ENCODE measurements at regions not wholly inside any gene's neighbourhood (a gene's known extent, or its start where the extent isn't known, plus 50 kb on each side); places are given as distances from the start of the nearest gene placed in this dataset.
A peak's percentile ranks its signal among the peaks of the same experiment; 100 is the strongest.

DNA sequence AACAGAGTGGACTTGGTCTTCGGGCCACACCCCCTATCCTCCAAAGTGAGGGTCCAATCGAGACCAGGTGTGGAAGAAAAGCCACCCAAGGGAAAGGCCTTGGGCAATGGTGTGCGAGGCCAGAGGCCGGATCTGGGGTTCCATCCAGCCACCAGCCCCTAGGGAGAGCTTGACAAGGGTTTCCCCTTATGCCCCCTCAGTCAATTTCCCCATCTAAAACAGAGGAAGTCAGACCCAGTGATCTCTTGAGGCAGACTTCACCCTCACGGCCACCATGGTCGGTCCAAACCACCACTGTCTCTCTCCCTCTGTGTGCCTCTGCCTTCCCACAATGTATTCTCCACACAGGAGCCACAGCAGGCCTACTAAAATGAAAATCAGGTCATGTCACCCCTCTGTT lies 82.9 kb downstream of the C5orf15 start:
- Histone ChIP-seq H3K4me1 (peaks cover 36 to 100% (median 89%) of the 10 kb centered on the region in 10 experiments), H3K4me2 (peak overlapping the region; percentile 49 to 90 (median 81)), H4K20me1 (no peaks in the 10 kb centered on the region), H3K27me3 (no peaks in the 10 kb centered on the region), H3K4me3 (0 out of 20 replicates have a peak overlapping the region, but pooled peaks of 1 of the 10 experiments have one; percentile 20), H3K27ac (peak overlapping the region in 7 of 11 experiments; percentile 8 to 69 (median 55); a peak in 12 of 22 replicates), H3K9ac (peak overlapping the region in 2 of 11 experiments; percentile 8 to 23; a peak in 1 of 22 replicates), H3K9me3 (replicated peaks in 1 of 11) (no peaks in the 10 kb centered on the region), H3K36me3 (no peaks in the 10 kb centered on the region)
- no peak for TF ChIP-seq Cebpa-rat (IDR thresholded peaks at IDR 0.05)

DNA sequence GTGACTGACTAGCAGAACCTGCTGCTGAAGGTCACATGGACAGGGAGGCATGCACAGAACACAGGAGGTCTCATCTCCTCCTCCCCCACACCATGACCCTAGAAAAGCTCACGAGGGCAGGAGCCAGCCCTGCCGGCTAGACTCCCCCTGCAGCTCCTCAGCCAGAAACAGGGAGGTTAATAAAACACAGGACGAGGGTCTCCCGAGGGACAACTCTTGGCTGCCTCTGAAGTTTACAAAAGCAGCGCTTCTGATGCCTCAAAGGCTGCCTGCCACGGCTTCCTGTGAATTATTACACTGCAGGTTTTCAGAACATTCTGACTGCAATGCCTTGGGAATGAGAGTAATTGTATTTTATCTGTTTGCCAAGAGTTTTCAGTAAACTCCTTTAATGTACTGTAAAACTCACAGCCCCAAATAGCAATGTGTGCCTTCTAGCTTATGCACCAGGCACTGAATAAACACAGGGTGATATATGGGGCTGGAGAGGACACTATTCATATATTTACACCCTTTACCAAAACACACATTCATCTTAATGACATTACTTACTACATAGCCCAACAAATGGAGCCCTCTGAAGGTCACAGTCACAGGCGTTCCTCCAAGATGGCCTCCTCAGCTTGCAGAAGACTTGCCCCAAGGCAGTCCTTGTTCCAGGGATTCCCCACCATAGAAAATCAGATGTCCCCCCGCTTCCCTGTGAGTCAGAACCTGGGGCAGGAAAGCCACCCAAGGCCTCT lies 83.7 kb downstream of the C5orf15 start:
- Histone ChIP-seq H3K27ac (peak overlapping the region in 7 of 11 experiments; percentile 9 to 69 (median 55); a peak in 8 of 22 replicates), H3K4me3 (no peak overlapping the region), H3K36me3 (no peaks in the 10 kb centered on the region), H3K4me2 (peak overlapping the region; percentile 49 to 90 (median 81); a peak in 21 of 22 replicates), H3K9ac (peak overlapping the region in 4 of 11 experiments; percentile 0 to 34 (median 22); a peak in 6 of 22 replicates), H4K20me1 (no peaks in the 10 kb centered on the region), H3K9me3 (replicated peaks in 1 of 11) (no peaks in the 10 kb centered on the region), H3K27me3 (no peaks in the 10 kb centered on the region), H3K4me1 (peaks cover 30 to 100% (median 82%) of the 10 kb centered on the region in 10 experiments)
- TF ChIP-seq Cebpa-rat (IDR thresholded peaks at IDR 0.05): no peak

DNA sequence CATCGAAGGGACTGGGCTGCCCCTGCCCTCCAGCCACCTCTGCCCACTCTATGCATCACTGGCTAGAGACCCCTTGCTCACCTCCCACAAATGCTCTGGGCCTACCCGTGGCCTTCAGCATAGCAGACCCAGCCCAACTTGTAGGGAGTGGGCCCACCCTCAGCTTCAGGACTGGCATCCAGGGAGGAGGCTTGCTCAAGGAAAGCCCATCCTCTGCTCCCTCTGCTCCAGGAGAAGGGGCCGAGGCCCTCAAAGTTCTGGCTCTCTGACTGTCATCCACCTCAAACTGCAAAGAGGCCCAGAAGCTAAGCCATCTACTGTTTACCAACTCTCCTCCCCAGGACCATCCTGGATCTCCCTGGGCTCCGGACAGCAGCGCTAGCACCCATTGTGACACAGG lies 84.5 kb downstream of the C5orf15 start:
- Histone ChIP-seq H3K27ac (peak overlapping the region in 5 of 11 experiments; percentile 2 to 69 (median 23); a peak in 5 of 22 replicates), H3K4me3 (no peak overlapping the region), H3K9ac (peak overlapping the region in 3 of 11 experiments; percentile 8 to 22 (median 20); a peak in 3 of 22 replicates), H3K9me3 (replicated peaks in 1 of 11) (no peaks in the 10 kb centered on the region), H3K4me1 (peaks cover 23 to 97% (median 75%) of the 10 kb centered on the region in 10 experiments), H3K27me3 (no peaks in the 10 kb centered on the region), H4K20me1 (no peaks in the 10 kb centered on the region), H3K36me3 (no peaks in the 10 kb centered on the region), H3K4me2 (peak overlapping the region; percentile 6 to 90 (median 81); a peak in 19 of 22 replicates)
- no peak for TF ChIP-seq Cebpa-rat (IDR thresholded peaks at IDR 0.05)

DNA sequence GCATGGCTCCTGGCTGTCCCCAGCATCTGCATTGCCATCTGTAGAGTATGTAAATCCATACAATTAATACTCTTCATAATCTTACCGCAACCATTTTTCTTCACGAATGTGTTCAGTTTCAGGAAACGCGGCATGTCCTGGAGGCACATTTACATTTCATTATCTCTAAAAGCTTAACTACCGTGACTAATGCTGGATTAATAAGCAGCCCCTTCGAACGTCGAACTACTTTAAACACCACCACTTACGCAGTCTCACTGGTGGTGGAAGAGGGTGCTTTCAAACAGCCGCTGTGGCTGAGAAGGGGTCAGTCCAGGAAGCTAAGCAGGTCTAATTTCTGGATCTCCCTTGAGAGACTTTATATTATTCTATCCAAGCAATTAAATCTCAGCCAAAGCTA lies 85.6 kb downstream of the C5orf15 start:
- no peak for TF ChIP-seq Cebpa-rat (IDR thresholded peaks at IDR 0.05)
- 0 out of 22 replicates have a peak overlapping the region, but pooled peaks of 1 of the 11 experiments have one; percentile 1 for H3K27ac ChIP-seq
- no peaks in the 10 kb centered on the region for H3K36me3 ChIP-seq
- no peaks in the 10 kb centered on the region for H3K9me3 ChIP-seq (replicated peaks in 1 of 11)
- H4K20me1 ChIP-seq: no peaks in the 10 kb centered on the region
- H3K4me1 ChIP-seq: peaks cover 23 to 86% (median 68%) of the 10 kb centered on the region in 10 experiments
- H3K4me3 ChIP-seq: no peak overlapping the region
- peak overlapping the region in 9 of 11 experiments; percentile 61 to 90 (median 86); a peak in 18 of 22 replicates for H3K4me2 ChIP-seq
- no peaks in the 10 kb centered on the region for H3K27me3 ChIP-seq
- H3K9ac ChIP-seq: 0 out of 22 replicates have a peak overlapping the region, but pooled peaks of 1 of the 11 experiments have one; percentile 32

DNA sequence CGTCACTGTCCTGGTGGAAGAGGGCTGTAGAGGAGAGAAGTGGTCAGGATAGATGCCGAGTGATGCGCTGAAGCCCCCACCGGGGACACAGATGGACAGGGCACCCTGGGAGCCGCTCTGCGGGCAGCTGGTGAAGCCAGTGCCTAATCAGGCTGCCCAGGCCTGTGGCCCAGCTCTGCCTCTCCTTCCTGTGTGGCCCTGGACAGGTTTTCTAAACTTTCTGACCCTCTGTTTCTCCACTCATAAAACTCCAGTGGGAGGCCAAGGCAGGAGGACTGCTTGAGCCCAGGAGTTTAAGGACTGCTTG lies 86.1 kb downstream of the C5orf15 start:
- no peak for TF ChIP-seq Cebpa-rat (IDR thresholded peaks at IDR 0.05)
- Histone ChIP-seq H3K4me3 (no peak overlapping the region), H3K4me1 (peaks cover 23 to 81% (median 65%) of the 10 kb centered on the region in 10 experiments)

DNA sequence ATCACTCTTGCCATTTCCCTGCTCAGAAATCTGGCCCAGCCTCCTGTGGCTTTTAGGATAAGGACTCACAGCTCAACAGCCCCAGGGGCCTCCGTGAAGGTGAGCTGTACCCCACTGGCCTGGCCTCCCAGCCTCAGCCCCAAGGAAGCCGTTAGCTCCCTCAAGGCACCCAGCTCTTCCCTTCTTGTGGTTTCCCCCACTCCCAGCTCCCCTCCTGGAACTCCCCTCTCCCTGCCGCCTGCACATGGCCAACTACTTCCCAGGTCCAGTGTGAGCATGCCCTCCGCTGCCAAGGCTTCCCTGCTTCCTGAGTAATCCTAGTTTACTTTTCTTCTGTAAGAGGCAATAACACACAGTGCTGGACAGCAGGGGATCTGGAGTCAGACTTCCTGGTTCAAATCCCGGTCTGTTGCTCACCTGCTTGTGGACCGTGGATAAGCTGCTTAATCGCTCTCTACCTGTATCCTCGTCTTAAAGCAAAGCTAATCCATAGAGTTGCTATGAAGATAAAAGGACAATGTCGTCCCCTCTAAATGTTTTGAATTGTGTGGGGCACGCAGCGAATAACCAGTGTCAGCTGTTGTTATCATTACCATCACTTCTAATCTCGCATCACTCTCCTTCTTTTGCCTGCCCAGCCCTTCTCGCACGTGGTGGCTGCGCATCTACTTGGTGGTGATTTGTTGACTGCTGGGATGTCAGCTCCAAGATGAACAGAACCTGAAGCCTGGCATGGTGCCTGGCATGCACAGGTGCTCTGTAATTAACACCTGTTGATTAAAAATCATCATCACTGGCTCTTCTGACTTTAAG lies 86.6 kb downstream of the C5orf15 start:
- peak overlapping the region in 10 of 11 experiments; percentile 13 to 90 (median 84); a peak in 18 of 22 replicates for H3K4me2 ChIP-seq

More for the DNA sequence above, 86.1 kb downstream of the C5orf15 start:
- H3K27me3 ChIP-seq: no peaks in the 10 kb centered on the region
- no peak overlapping the region for H3K9ac ChIP-seq
- H3K9me3 ChIP-seq (replicated peaks in 1 of 11): no peaks in the 10 kb centered on the region
- no peak overlapping the region for H3K27ac ChIP-seq
- H3K4me2 ChIP-seq: peak overlapping the region in 7 of 11 experiments; percentile 79 to 90 (median 87); a peak in 12 of 22 replicates
- H3K36me3 ChIP-seq: no peaks in the 10 kb centered on the region
- no peaks in the 10 kb centered on the region for H4K20me1 ChIP-seq

DNA sequence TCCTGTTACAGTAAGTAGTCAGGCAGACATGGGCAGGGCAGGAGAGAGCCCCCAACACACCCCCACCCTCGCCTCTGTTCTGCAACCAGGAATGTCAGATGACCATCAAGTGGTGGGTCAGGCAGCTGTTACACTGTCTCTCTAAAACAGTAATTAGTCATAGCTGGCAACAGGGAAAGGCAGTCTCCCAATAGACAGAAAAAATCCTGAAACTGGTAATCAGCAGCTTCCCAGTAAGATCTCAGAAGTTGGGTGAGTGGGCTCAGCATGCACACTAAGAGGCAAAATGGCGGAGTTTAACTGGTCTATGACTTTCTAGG lies 90.2 kb downstream of the C5orf15 start:
- no peak overlapping the region for H3K27ac ChIP-seq
- no peak overlapping the region for H3K4me3 ChIP-seq
- H3K36me3 ChIP-seq: no peaks in the 10 kb centered on the region
- no peaks in the 10 kb centered on the region for H4K20me1 ChIP-seq
- TF ChIP-seq Cebpa-rat (IDR thresholded peaks at IDR 0.05): no peak
- H3K27me3 ChIP-seq: no peaks in the 10 kb centered on the region
- peaks cover 0 to 22% (median 10%) of the 10 kb centered on the region in 11 experiments; a peak in 14 of 22 replicates for H3K9me3 ChIP-seq (replicated peaks in 1 of 11)
- no peak overlapping the region for H3K9ac ChIP-seq
- H3K4me2 ChIP-seq: no peak overlapping the region
- H3K4me1 ChIP-seq: peaks cover 18 to 40% (median 37%) of the 10 kb centered on the region in 10 experiments

More for the DNA sequence above, 86.6 kb downstream of the C5orf15 start:
- no peak overlapping the region for H3K27ac ChIP-seq
- H3K9ac ChIP-seq: no peak overlapping the region
- H3K9me3 ChIP-seq (replicated peaks in 1 of 11): no peaks in the 10 kb centered on the region
- H4K20me1 ChIP-seq: no peaks in the 10 kb centered on the region
- TF ChIP-seq Cebpa-rat (IDR thresholded peaks at IDR 0.05): no peak
- no peak overlapping the region for H3K4me3 ChIP-seq
- H3K36me3 ChIP-seq: no peaks in the 10 kb centered on the region
- no peaks in the 10 kb centered on the region for H3K27me3 ChIP-seq
- peaks cover 23 to 76% (median 62%) of the 10 kb centered on the region in 10 experiments for H3K4me1 ChIP-seq

DNA sequence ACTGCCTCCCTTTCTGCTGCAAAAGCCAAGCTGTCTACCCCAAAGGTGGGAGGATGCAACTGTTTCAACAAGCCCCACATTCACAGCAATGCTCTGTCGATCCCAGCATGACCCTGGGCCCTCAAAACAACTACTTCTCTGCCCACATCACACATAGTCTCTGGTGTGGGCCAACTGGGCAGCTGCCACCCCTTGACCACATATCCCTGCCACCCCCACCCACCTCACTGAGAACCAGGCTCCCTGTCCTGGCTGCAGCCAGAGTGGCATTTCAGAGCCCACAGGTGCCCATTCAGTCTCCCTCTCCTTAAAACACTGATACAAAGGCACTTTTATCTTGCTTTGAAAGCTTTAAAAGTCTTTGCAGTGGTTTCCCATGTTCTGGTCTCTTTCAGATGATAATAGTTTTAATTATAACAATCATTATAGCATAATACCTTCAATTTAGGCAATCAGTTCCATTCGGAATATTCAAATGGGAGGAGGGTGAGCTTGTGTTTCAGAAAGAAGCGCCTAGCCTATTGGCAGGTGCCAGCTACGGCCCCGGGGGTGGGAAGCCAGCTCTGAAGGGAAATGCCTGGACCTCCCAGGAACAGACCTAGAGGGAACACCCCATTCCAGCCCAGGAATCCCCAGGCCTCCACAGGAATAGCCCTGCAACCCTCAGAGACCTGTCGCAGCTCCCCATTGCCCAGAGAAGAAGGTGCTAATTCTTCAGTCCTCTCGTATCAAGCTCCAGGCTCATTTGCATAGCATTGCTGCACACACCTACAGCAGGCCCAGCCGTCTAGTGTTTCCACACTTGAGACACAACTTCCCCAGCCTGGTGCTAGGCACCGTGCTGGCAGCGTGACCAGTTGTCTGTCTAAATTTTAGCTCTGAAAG lies 90.8 kb downstream of the C5orf15 start:
- no peak for TF ChIP-seq Cebpa-rat (IDR thresholded peaks at IDR 0.05)
- Histone ChIP-seq H4K20me1 (no peaks in the 10 kb centered on the region), H3K4me2 (no peak overlapping the region), H3K27me3 (no peaks in the 10 kb centered on the region), H3K4me1 (peaks cover 18 to 34% (median 31%) of the 10 kb centered on the region in 10 experiments), H3K9me3 (replicated peaks in 1 of 11) (peaks cover 0 to 22% (median 10%) of the 10 kb centered on the region in 11 experiments; a peak in 14 of 22 replicates), H3K27ac (no peak overlapping the region), H3K36me3 (no peaks in the 10 kb centered on the region), H3K9ac (no peak overlapping the region), H3K4me3 (no peak overlapping the region)

Measured in BLaER1 treated with 17β-estradiol and CSF1 and Interleukin-3, amounts not matched to agents 10 nM and 100 nM (cell line).